HepG2 (cell line): ENCODE measurements at regions not wholly inside any gene's neighbourhood (a gene's known extent, or its start where the extent isn't known, plus 50 kb on each side); places are given as distances from the start of the nearest gene placed in this dataset.

Source experiments
- ASH2L ChIP-seq: fragments of 300-600, 200-600 bp; sonication (generic); IDR thresholded peaks from 2 replicates; pipeline ENCODE4 v1.7.0; 2017; ENCODE audit warnings: low read depth, mild to moderate bottlenecking, moderate library complexity, mixed read lengths, low read length; ENCODE audit not compliant: insufficient read length
- CHCHD3 ChIP-seq: sonication (generic); formaldehyde crosslinking; IDR thresholded peaks from 2 replicates; pipeline ENCODE4 v1.8.0; 2022; ENCODE audit warnings: mild to moderate bottlenecking, missing genetic modification reagents, moderate library complexity
- GATA4 ChIP-seq: sonication (generic); IDR thresholded peaks from 2 replicates; pipeline ENCODE4 v1.6.1; 2016; ENCODE audit warnings: antibody characterized with exemption, low read depth, borderline replicate concordance
- GATAD2A ChIP-seq: IDR thresholded peaks from 2 replicates; pipeline ENCODE4 v1.6.1; 2016
- HNF4G ChIP-seq, 2 experiments: sonication (generic) in 1 of 2; formaldehyde crosslinking in 1 of 2; IDR thresholded peaks; 2 replicates each; pipeline versions ENCODE4 v1.4.0 to v1.6.1; 2011 to 2020; ENCODE audit warnings: borderline replicate concordance in 2 of 2, low read depth in 2 of 2, mild to moderate bottlenecking in 2 of 2, low read length in 1 of 2, missing genetic modification reagents in 1 of 2, moderate library complexity in 1 of 2
- MEIS1 ChIP-seq: sonication (generic); formaldehyde crosslinking; IDR thresholded peaks from 2 replicates; pipeline ENCODE4 v1.9.0; 2021; ENCODE audit warnings: mild to moderate bottlenecking, missing genetic modification reagents, moderate library complexity, borderline replicate concordance
- PAWR ChIP-seq: sonication (generic); formaldehyde crosslinking; IDR thresholded peaks from 2 replicates; pipeline ENCODE4 v1.4.0; 2020; ENCODE audit warnings: missing genetic modification reagents, mild to moderate bottlenecking, borderline replicate concordance
- RBAK ChIP-seq: sonication (generic); formaldehyde crosslinking; IDR thresholded peaks from 2 replicates; pipeline ENCODE4 v1.5.1; 2020; ENCODE audit warnings: mild to moderate bottlenecking, missing genetic modification reagents
- SP140L ChIP-seq: sonication (generic); formaldehyde crosslinking; IDR thresholded peaks from 2 replicates; pipeline ENCODE4 v1.4.0; 2020; ENCODE audit warnings: missing genetic modification reagents, borderline replicate concordance
- SUZ12 ChIP-seq: fragments of 150-350 bp; IDR thresholded peaks from 2 replicates; pipeline ENCODE4 v1.6.1; 2014; ENCODE audit warnings: low read depth, low read length
- ZBTB21 ChIP-seq: sonication (generic); formaldehyde crosslinking; IDR thresholded peaks from 2 replicates; pipeline ENCODE4 v1.4.0; 2020; ENCODE audit warnings: missing genetic modification reagents
- ZIK1 ChIP-seq: sonication (generic); formaldehyde crosslinking; IDR thresholded peaks from 2 replicates; pipeline ENCODE4 v1.5.0; 2020; ENCODE audit warnings: mild to moderate bottlenecking, low read depth, missing genetic modification reagents, borderline replicate concordance
- ZNF264 ChIP-seq: sonication (generic); formaldehyde crosslinking; IDR thresholded peaks from 2 replicates; pipeline ENCODE4 v1.4.0; 2020; ENCODE audit warnings: missing genetic modification reagents
- ZNF3 ChIP-seq: IDR thresholded peaks from 2 replicates; pipeline ENCODE4 v1.7.0; 2017; ENCODE audit warnings: inconsistent platforms
- ZNF550 ChIP-seq: sonication (generic); formaldehyde crosslinking; IDR thresholded peaks from 2 replicates; pipeline ENCODE4 v1.4.0; 2020; ENCODE audit warnings: mild to moderate bottlenecking, missing genetic modification reagents, borderline replicate concordance
- ZNF780A ChIP-seq: sonication (generic); formaldehyde crosslinking; IDR thresholded peaks from 2 replicates; pipeline ENCODE4 v1.8.0; 2022; ENCODE audit warnings: mild to moderate bottlenecking, missing genetic modification reagents, moderate library complexity
- ZSCAN20 ChIP-seq: sonication (generic); formaldehyde crosslinking; IDR thresholded peaks from 2 replicates; pipeline ENCODE4 v1.4.0; 2020; ENCODE audit warnings: missing genetic modification reagents, mild to moderate bottlenecking, borderline replicate concordance
- TF ChIP-seq, protein P1 (sequence below): IDR thresholded peaks from 2 replicates; pipeline ENCODE4 v1.6.1; 2016; ENCODE audit warnings: mild to moderate bottlenecking
- TF ChIP-seq, protein P2 (sequence below): sonication (generic); formaldehyde crosslinking; IDR thresholded peaks from 2 replicates; pipeline ENCODE4 v1.4.0; 2020; ENCODE audit warnings: mild to moderate bottlenecking, missing genetic modification reagents, borderline replicate concordance
- TF ChIP-seq, protein P3 (sequence below): sonication (generic); formaldehyde crosslinking; conservative IDR thresholded peaks from 2 replicates; pipeline ENCODE4 v1.4.0; 2020; ENCODE audit warnings: missing genetic modification reagents
- TF ChIP-seq, protein P4 (sequence below): IDR thresholded peaks from 2 replicates; pipeline ENCODE4 v1.6.1; 2016; ENCODE audit warnings: missing genetic modification reagents, missing compliant biosample characterization
- TF ChIP-seq, protein P5 (sequence below): IDR thresholded peaks from 2 replicates; pipeline ENCODE4 v1.6.1; 2012; ENCODE audit warnings: low read depth, low read length, improper control_type of control experiment

DNA sequence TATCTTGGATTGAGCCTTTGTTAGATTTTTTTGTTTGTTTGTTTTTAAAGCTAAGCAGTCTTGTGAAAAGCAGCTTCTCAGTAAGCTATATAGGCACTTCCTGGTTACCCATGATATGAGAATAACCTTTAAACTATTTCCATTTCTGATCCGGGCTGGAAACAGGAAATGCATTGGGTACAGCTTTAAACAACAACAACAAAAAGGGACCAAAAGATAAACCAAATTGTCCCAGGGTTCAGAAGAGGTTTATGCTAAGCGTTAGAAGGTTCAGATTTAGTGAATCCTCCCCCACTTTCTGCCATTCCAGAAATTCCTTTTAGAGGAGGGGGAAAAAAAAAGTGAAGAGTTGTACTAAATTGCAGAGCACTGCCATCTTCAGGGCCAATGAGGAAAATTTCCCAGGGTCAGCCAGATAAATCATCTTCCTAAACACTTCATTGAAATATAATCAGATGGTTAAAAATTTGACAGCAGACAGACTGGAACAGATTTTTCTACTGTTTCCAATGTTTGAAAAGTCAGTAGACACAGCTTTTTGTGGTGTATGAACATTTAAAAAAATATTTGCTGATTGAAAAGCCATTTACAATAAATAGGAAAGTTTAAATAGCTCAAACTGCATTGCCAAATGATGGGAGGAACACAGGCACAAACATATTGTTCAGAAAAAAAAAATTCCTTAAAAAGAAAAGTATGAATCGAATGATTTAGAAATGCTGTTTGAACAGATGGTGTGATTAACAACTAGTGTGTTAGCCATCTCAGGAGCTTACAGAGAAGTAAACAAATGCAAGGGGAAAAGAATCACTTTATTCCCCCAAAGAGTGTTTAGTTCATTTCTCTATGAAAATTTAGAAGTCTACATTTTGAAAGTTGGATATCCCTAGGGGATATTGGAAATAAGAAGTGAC lies 189.9 kb upstream of the TANK start (continued):
- no peak for TF ChIP-seq ZNF264 (CRISPR knock-in tag)
- TF ChIP-seq, protein P1, sequence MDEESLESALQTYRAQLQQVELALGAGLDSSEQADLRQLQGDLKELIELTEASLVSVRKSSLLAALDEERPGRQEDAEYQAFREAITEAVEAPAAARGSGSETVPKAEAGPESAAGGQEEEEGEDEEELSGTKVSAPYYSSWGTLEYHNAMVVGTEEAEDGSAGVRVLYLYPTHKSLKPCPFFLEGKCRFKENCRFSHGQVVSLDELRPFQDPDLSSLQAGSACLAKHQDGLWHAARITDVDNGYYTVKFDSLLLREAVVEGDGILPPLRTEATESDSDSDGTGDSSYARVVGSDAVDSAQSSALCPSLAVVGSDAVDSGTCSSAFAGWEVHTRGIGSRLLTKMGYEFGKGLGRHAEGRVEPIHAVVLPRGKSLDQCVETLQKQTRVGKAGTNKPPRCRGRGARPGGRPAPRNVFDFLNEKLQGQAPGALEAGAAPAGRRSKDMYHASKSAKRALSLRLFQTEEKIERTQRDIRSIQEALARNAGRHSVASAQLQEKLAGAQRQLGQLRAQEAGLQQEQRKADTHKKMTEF (CRISPR knock-in tag), result peak; percentile 35; the same call in 1 of the 2 replicates
- TF ChIP-seq ASH2L, result no peak
- TF ChIP-seq RBAK (CRISPR knock-in tag), result no peak
- TF ChIP-seq SUZ12, result no peak
- TF ChIP-seq GATA4, result no peak
- TF ChIP-seq, protein P2, sequence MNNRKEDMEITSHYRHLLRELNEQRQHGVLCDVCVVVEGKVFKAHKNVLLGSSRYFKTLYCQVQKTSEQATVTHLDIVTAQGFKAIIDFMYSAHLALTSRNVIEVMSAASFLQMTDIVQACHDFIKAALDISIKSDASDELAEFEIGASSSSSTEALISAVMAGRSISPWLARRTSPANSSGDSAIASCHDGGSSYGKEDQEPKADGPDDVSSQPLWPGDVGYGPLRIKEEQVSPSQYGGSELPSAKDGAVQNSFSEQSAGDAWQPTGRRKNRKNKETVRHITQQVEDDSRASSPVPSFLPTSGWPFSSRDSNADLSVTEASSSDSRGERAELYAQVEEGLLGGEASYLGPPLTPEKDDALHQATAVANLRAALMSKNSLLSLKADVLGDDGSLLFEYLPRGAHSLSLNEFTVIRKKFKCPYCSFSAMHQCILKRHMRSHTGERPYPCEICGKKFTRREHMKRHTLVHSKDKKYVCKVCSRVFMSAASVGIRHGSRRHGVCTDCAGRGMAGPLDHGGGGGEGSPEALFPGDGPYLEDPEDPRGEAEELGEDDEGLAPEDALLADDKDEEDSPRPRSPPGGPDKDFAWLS (CRISPR knock-in tag), result no peak
- TF ChIP-seq ZNF780A (CRISPR knock-in tag), result no peak
- TF ChIP-seq ZBTB21 (CRISPR knock-in tag), result no peak
- TF ChIP-seq ZIK1 (CRISPR knock-in tag), result no peak
- TF ChIP-seq SP140L (CRISPR knock-in tag), result peak; percentile 51; the same call in 1 of the 2 replicates
- TF ChIP-seq, protein P3, sequence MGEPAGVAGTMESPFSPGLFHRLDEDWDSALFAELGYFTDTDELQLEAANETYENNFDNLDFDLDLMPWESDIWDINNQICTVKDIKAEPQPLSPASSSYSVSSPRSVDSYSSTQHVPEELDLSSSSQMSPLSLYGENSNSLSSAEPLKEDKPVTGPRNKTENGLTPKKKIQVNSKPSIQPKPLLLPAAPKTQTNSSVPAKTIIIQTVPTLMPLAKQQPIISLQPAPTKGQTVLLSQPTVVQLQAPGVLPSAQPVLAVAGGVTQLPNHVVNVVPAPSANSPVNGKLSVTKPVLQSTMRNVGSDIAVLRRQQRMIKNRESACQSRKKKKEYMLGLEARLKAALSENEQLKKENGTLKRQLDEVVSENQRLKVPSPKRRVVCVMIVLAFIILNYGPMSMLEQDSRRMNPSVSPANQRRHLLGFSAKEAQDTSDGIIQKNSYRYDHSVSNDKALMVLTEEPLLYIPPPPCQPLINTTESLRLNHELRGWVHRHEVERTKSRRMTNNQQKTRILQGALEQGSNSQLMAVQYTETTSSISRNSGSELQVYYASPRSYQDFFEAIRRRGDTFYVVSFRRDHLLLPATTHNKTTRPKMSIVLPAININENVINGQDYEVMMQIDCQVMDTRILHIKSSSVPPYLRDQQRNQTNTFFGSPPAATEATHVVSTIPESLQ (CRISPR knock-in tag), result no peak
- 0 out of 2 replicates have a peak, but pooled peaks have one; percentile 23 for TF ChIP-seq GATAD2A (CRISPR knock-in tag)
- TF ChIP-seq ZNF3, result no peak
- no peak for TF ChIP-seq CHCHD3
- TF ChIP-seq PAWR (CRISPR knock-in tag), result no peak
- TF ChIP-seq, protein P4, sequence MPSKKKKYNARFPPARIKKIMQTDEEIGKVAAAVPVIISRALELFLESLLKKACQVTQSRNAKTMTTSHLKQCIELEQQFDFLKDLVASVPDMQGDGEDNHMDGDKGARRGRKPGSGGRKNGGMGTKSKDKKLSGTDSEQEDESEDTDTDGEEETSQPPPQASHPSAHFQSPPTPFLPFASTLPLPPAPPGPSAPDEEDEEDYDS (CRISPR knock-in tag), result peak; percentile 26; the same call in 1 of the 2 replicates
- no peak for TF ChIP-seq HNF4G (IDR thresholded peaks at IDR 0.05; ENCODE audit: borderline replicate concordance, low read depth, low read length)
- no peak for TF ChIP-seq HNF4G (CRISPR knock-in tag; IDR thresholded peaks at IDR 0.05; ENCODE audit: borderline replicate concordance, low read depth)
- TF ChIP-seq MEIS1 (CRISPR knock-in tag), result no peak
- TF ChIP-seq, protein P5, sequence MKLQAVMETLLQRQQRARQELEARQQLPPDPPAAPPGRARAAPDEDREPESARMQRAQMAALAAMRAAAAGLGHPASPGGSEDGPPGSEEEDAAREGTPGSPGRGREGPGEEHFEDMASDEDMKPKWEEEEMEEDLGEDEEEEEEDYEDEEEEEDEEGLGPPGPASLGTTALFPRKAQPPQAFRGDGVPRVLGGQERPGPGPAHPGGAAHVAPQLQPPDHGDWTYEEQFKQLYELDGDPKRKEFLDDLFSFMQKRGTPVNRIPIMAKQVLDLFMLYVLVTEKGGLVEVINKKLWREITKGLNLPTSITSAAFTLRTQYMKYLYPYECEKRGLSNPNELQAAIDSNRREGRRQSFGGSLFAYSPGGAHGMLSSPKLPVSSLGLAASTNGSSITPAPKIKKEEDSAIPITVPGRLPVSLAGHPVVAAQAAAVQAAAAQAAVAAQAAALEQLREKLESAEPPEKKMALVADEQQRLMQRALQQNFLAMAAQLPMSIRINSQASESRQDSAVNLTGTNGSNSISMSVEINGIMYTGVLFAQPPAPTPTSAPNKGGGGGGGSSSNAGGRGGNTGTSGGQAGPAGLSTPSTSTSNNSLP, result peak; percentile 68; the same call in 1 of the 2 replicates
- no peak for TF ChIP-seq ZSCAN20
- TF ChIP-seq ZNF550, result no peak
